Activated CD4-positive, alpha-beta T cell treated with anti-CD3 and anti-CD28 coated beads, Interleukin-2, amount 50 U/mL, for 1 hour (primary cell): ENCODE measurements at regions not wholly inside any gene's neighbourhood (a gene's known extent, or its start where the extent isn't known, plus 50 kb on each side); places are given as distances from the start of the nearest gene placed in this dataset.
"Not testable (repeated sequence)": the region's sequence is repeated elsewhere in the genome, so short reads cannot be mapped to it uniquely, and the experiment has no call there.

Source experiments
- DNase-seq: peaks from one replicate; pipeline ENCODE4 v3.0.0-alpha.2; 2020

GRCh38 chr6:84912472-84913322 is 148.3 kb upstream of the TBX18 start:
- no peak for DNase-seq

- DNase-seq: no peak
Observed at GRCh38 chr6:84910906-84911607, 146.7 kb upstream of the TBX18 start.

DNA sequence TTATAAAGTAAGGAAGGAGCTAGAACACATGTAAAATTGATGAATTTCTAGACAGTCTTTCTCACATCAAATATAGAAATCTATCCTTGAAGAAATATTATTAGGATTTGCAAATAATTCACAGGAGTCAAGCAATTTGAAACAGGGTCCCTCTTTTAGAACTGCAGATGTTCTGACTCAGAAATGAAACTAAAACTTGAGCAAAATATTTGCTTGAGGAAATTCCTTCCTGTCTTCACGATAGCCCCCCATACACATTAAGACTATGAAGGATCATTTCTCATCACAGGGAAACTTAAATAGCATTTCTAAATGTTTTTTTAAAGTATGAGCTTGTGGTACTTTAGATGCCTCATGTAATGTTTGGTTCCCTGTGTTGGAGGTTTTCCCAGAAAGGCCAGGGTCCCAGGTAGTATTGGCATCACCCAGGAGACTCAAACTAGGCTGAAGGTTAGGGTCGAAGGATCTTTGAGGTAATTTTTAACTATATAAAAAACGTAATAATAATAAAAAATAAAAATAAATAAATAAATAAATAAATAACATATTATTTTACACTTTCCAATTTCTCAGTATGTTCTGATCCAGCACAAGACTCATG is 144.0 kb upstream of the TBX18 start:
- DNase-seq: no peak

DNA sequence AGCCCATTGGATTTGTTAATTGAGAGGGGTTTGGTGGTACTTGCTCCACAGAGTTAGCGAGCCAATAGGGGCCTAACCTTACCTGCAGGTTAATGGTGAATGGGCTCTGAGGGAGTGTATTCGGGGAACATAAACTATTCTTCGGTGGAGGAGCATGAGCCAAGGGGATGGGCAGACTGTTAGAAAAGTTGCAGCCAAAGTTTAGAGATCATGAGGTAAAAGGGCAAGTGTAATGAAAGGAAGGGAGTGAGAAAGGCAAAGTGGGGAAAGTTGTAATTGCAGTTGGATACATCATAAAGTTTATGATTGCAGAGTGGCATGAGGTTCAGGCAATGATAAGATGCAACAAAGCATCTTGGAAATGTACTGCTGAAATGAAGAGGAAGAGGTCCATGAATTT is 142.1 kb upstream of the TBX18 start:
- DNase-seq: no peak

DNA sequence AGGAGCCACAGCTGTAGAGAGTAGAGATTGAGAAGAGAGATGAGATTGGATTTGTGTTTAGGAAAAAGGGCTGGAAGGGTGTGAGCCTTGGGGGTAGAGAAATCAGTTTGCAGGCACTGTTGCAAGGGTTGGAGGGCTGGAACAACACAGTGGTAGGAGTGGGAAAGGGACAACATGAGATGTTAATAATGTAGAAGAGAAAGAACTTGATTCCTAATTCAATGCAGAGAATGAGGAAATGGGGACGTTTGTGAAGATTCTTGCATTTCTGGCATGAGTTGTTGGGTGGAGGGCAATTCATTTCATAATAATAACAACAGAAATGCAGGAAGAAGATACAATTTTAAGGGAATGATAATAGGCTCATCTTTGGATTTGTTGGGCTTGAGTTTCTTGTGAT is 141.4 kb upstream of the TBX18 start:
- no peak for DNase-seq

DNA sequence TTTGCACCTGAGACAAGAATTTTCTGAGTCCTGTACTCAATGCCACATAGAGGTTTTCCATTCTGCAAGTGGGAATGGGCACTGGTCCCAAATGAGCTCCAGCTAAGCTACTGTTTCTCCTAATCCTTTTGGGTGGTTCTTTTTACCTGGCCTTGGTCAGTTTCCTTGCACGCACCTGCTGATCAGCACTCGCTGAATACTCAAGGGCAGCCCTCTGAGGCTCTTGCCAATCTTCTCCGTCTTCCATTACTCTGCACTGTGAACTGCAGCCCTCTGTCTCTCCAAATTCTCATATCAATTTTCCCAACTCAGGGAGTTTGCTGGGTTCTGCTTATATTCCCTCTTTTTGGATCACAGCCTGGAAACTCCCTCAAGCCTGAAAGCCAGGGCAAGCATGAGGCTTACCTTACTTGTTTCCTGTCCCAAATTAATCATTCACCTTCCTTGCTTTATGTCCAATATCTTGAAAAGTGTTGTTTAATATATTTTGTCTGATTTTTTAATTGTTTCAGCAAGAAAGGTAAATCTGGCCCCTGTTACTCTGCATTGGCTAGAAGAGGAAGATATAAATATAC is 138.0 kb upstream of the TBX18 start:
- no peak for DNase-seq

GRCh38 chr6:84897988-84898594 is 133.7 kb upstream of the TBX18 start:
- DNase-seq: no peak

- no peak for DNase-seq
Observed at GRCh38 chr6:84897011-84897410, 132.6 kb upstream of the TBX18 start.

- DNase-seq: no peak
Observed at GRCh38 chr6:84892671-84893070, 128.3 kb upstream of the TBX18 start.

GRCh38 chr6:84882768-84883766 is 118.7 kb upstream of the TBX18 start:
- DNase-seq: no peak

GRCh38 chr6:84879385-84879784 is 115.0 kb upstream of the TBX18 start:
- not testable (repeated sequence) for DNase-seq

GRCh38 chr6:84877515-84878210 is 113.3 kb upstream of the TBX18 start:
- no peak for DNase-seq

DNA sequence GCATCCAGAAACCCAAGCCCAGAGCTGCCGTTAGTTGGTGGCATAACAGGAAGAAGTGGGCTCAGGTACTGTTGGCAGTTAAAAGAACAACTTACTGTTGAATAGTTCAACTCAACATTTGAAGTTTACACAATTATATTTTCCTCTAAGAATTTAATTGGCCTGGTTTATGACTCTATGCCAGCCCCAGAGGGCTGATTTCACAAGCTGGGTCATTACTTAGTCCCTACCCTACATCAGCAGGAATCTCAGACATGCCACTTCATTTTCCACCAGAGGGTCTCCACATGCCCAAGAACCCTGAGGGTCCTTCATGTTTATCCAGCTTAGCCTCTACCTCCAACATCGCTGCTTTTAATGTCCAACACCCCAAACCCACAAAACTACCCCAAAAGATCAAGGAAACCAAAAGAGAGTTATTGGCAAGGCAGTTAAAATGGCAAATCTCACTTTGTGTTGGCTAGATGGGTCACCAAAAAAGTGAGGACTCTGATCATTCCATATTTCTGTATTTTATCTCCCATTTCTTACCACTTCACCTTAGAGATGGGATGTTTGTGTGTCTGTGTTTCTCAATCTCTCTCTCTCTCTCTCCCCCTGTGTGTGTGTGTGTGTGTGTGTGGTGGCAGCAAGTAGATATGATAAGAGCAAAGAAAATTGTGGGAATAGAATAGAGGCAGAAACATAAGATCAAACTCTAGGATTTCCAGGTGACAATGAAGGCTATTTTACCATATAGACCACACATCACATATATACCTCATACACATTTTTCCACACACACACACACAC is 112.5 kb upstream of the TBX18 start:
- no peak for DNase-seq

- DNase-seq: no peak
Observed at GRCh38 chr6:84872996-84873723, 108.8 kb upstream of the TBX18 start.

DNA sequence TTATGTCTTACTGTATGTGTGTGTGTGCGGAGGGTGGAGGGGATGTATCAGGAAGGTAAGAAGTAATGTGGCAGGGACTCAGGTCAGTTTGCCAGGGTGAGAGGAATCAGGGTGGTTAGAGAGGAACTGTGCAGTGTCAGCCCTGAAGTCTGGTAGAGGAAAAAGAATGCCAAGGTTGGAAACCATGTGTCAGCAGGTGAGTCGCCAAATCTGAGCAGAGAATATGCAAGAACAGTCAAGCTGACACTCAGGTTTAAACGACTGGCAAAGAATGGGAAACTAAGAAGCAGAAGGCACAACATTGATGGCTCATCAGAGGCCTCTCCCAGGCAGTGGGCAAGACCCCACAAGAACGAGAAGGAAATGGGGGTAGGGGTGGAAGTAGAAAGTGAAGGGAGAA is 107.5 kb upstream of the TBX18 start:
- no peak for DNase-seq

DNA sequence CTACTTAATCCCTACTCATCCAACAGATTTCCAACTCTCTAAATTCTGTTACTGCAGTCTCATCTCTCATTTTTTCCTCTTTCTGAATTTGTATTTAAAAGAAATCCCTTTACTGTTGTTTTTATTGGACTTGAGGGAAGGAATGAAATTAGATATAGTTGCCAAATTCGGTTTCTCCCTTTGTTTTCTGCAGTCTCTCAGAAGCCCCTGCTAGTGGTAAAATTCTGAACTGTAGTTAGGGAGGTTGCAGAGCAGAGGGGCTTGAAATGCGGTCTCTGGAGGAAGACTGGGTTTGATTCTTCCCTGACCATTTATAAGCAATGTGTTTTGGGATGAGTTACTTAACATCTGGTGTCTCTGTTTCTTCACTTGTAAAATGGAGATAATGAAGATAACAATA is 106.3 kb upstream of the TBX18 start:
- DNase-seq: no peak

GRCh38 chr6:84868149-84868548 is 103.8 kb upstream of the TBX18 start:
- DNase-seq: no peak

GRCh38 chr6:84867521-84867920 is 103.1 kb upstream of the TBX18 start:
- DNase-seq: no peak

DNA sequence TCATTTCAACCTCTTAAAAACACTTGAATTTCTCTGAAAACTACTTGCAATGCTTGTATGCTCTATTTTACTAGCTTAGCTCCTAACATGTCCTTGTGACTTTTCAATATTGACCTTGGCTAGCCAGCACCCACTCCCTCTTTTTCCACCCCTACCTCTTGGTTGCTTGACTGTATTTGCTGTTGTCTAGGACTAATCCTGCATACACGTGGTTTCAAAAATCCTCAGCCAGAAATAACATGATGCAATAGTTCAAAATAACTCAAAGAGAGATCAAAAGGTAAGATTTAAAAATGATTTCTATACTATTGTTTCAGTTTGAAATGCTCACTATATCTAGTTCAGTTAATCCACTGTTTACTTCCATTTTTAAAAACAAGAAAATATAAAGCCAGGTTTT is 102.3 kb upstream of the TBX18 start:
- no peak for DNase-seq

- not testable (repeated sequence) for DNase-seq
Observed at GRCh38 chr6:84865372-84865771, 101.0 kb upstream of the TBX18 start.
